CD4-positive, alpha-beta T cell treated with Interleukin-4 for 4 hours (primary cell): ENCODE measurements at regions not wholly inside any gene's neighbourhood (a gene's known extent, or its start where the extent isn't known, plus 50 kb on each side); places are given as distances from the start of the nearest gene placed in this dataset.

ENCODE experiments used
- DNase-seq: peaks from one replicate; pipeline ENCODE4 v3.0.0-alpha.2; 2020

DNA sequence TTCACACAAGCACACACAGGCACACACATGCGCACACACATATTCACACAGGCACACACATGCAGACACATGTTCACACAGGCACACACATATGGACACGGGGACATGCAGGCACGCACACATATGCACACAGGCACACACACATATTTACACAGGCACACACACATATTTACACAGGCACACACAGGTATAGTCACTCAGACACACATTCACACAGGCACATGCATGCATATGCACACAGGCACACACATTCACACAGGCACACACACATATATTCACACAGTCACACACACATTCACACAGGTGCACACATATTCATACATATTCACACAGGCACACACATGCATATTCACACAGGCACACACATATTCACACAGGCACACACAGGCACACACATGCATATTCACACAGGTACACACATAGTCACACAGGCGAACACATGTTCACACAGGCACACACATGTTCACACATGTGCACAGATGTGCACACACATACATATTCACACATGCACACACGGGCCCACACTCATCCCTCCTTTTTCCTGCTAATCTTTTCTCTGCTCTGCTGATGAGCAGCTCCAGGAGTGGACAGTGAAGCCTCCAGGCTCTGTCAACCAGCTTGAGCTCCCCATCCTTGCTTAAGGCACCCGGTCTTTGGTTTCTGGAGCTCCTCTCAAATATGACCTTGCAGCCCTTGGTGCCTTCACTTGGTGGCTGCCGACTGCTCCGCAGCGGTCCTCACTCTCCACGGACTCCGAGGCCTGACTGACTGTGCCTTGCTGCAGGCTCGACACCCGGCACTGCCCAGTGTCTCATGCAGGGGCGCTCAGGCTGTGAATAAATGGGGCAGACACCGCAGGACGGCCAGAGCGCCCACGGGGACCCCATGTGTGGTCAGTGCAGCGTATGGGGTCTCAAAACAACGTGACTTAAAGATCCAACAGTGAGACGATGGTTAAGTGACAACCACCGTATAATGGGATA lies 581.2 kb upstream of the MGMT start:
- DNase-seq: no peak

DNA sequence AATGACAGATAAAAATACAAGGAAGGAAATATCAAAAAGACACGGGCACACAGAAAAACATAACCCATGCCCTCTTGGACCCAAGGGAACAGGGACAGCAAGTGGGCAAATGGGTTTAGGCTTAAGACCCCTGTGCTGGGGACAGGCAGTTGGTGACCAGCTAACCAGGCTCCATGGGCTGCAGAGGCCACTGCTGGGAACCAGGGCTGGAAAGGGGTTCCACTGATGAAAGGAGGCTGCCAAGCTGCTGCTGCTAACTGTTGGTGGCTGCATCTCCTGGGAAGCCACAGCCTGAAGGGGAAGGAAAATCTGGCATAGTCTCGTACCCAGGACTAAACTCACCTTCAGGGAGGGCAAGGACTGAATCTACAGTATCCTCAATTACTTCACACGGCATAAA lies 579.2 kb upstream of the MGMT start:
- DNase-seq: no peak

GRCh38 chr10:128892005-128892404 lies 575.0 kb upstream of the MGMT start:
- no peak for DNase-seq

DNA sequence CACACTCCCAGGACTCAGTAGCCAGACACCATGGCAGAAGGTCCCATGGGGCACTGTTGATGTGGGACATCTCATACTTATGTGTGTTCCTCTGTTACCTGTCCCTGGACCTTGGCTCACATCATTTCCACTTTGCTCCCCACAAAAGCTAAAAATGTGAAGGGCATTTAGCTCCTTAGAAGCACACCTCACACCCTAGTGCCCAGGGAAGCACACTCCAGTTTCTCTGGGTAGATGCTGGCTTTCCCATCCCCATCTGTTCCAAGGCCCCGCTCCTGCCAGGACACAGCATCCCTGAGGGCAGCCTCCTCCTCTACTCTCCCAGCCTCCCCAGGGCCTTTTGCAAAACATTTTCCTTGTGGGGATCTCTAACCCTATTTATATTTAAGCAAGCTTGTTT lies 572.4 kb upstream of the MGMT start:
- no peak for DNase-seq

- no peak for DNase-seq
These were observed 571.6 kb upstream of the MGMT start for GRCh38 chr10:128895473-128895872.

DNA sequence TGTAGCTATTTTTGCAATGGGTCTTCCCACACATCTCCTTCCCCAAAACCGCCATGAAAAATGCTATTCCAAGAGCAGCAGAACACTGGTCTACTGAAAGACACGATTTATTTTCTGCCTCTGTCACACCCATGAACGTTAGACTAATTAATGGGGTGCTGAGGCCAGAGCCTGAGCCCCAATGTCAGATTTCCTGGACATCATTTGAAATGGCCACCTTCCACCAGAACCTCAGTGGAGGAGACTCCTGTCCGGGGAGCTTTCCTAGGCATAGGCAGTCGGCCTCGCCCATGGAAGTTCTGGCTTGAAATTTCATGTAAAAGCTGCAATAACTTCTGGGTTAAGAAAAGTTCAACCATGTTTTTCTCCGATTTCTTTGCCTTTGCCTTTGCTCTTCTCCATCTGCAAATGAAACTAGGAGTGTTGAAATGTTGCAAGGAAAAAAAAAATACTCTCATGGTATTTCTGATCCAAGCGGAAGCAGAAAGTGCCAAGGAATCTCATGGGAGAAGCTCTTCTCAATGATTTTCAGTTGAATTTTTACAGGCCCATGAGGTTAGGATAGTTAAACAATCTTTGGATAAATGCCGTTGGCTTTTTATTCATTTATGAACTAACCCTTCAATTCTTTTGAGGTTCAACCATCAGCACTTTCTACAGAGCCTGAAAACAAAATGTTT lies 570.8 kb upstream of the MGMT start:
- DNase-seq: no peak

- DNase-seq: no peak
These were observed 570.1 kb upstream of the MGMT start for GRCh38 chr10:128896963-128897362.

DNA sequence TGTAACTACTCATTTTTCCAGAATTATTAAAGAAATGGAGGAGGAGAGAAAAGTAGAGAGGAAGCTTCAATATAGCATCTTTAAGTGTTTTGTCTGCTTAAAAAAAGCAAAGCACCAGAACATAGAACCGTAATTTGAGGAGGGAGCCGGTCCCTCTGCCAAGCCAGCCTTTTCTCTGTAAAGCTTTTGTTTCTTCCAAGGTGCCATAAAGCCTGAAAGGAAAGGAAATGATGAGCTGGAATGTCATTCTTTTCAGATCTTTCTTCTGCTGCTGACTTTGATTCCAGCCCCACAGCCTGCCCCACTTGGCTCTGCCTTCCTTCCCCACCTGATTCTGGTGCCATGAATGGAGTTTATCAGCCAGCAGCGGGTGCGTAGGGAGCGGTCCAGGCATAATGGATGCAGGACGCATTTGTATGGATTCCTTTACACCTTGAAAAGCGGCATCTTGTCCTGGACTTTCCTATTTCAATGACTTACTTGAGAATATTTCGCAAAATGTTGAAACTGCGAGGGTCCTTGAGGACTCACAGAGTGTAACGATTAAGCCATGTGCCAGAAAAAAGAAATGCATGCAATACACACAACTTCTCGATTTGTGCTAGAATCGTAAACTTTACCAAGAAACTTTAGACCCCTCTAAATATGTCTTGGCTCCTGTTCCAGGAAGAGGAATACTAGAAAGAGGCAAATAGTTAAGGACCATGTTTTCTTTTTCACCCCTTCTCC lies 569.5 kb upstream of the MGMT start:
- DNase-seq: no peak

DNA sequence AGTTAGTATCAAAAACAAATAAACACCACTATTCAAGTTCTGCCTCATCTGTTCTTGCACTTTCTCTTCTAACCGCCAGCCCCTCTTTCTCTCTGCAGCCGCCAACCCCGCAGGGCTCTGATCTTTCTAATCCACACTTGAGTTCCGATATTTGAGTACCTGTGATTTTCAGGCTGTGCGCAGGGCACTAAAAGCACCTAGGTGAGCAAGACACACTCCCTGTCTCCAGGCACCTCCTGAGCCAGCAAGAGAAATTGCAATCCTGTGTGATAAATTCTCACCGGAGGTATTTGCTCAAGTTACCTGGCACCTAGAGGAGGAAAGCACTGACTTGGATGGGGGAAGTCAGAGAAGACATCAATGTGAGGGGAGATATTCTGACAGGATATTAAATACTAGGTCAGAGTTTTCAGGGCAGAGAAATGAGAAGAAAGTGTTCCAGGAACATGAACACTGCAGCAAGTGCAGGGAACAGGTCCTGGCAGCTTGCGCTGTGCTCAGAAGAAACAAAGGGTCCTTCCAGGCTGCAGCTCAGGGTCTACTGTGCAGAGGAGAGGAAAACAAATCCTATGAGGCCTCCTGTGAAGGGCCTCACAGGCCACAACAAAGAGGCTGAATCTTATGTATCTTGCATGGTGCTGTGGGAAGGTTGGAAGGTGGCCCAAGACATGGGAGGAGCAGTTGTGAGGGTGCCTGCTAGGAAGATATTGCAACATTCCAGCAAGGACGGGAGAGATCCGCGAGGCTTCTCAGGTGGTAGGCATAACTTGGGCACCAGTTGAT lies 568.7 kb upstream of the MGMT start:
- DNase-seq: no peak

- no peak for DNase-seq
These were observed 568.2 kb upstream of the MGMT start for GRCh38 chr10:128898916-128899195.

DNA sequence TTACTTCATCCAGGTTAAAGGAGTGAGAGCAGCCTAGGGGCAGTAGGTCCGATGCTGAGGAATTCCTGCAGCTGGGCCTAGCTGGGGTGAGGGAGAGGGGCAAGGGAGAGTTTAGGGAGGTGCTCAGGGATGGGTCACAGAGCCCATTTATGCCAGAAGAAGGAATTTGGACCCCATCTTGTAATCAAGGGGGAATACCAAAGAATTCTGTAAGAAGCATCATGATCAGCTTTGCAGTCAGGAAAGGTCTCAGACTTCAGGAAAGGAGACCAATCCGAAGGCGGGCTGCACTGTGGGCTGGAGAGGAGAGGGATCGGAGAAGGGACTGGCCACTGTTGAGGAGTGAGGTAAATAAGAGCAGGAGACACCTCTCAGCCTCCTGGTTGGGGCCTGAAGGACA lies 566.6 kb upstream of the MGMT start:
- DNase-seq: no peak

DNA sequence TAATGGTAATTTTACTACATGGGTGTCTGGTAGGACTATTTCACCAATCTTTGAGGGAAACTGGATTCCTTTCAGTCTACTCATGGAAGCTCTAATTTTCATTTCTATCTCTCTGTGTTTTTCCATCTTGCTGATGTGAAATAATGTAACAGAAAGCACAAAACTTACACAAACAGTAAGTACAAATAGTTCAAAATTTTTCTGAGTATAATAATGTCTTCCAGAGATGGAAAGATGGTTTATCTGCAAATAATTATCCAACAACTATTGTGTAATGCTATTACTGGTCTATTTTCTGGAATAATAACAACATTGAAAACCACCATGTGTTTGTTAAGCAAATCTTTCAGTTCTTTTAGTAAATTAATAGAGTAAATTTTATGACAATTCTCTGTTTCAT lies 565.8 kb upstream of the MGMT start:
- DNase-seq: no peak

GRCh38 chr10:128902031-128902710 lies 564.9 kb upstream of the MGMT start:
- no peak for DNase-seq

- no peak for DNase-seq
These were observed 559.7 kb upstream of the MGMT start for GRCh38 chr10:128907155-128907941.

GRCh38 chr10:128908099-128908498 lies 558.9 kb upstream of the MGMT start:
- no peak for DNase-seq

DNA sequence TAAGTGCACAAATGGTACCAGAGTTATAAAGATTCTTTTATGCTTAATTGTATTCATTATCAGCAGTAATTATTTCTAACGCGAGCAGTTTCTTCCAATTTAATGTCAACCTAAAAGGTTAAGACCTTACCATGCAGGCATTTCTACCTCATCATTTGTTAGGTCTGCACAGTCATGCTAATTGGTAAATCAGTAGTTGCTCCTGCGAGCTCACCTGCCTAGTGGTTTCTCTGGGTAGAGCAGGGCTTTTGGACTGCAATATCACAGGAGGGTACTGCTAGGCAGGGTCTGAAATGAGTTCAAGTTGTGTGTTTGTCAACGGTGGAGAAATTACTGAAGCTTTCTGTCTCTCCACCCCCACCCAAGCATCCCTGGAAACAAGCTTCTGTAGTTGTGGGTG lies 558.5 kb upstream of the MGMT start:
- DNase-seq: no peak

DNA sequence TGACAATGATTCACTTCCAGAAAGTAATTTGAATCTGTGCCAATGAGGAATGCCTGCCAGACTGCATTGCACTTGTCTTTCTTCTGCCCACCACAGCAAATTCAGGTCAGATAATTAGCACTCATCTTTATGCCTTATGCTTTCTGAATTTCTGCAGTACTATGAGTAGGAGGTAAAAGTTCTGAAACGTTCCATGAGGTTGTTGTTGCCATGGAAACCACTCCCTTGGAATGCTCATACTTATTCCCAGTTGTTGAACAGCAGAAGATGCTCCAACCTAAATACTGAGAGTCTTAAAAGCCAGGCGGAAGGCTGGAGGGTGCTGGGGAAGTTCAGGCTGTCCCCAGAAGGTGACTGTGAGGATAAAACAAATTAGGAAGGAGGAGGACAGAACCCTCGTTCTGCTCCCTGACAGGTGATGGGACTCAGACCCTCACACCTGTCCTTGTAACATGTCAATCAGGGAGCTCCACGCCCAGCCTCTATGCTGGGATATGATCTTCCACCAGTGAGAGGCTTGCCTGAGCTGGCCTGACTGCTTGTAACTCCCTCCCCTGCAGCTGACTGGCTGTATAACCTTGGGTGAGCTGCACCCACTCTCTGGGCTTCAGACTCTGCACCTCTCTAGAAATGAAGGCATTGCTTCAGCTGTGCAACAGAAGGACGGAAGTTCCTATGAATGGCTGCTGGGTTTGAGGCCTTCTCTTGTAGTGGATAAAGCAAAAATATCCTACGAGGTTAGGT lies 554.3 kb upstream of the MGMT start:
- no peak for DNase-seq

DNA sequence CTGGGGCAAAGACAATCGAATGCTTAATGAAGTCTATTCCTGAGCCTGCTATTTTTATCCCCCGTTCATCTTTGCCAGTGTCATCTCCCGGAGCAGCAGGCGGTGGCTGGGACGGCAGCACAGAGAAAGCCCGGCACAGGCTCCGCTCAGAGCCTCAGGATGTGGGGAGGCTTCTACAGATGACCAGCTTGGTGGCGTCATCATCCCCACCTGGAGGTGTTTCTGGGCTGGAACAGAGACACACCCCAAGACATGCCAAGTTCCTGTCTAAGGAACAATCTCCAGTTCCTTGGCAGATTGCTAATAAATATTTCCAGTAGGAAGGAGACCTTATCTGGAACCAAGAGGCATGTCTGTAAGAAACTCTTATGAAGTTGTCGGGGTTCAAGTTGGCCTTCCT lies 552.4 kb upstream of the MGMT start:
- DNase-seq: no peak

DNA sequence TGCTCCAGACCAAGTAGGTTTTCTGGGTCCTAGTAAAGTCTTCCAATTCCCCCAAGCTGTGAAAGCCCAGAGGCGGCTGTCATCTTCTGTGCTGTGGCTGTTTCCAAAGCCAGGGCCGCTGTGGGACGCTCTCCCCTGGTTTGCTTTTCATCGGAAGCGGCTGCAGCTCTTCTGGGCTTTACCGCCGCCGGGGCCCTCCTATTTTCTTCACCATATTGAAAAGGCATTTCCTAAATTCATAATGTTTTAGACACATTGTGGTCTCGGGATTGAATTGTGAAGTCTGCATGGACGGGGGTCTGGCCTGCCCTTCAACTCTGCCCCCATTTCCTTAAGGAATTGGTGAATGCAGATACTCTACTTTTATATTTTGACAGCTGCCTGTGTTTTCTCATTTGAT lies 551.4 kb upstream of the MGMT start:
- DNase-seq: no peak

DNA sequence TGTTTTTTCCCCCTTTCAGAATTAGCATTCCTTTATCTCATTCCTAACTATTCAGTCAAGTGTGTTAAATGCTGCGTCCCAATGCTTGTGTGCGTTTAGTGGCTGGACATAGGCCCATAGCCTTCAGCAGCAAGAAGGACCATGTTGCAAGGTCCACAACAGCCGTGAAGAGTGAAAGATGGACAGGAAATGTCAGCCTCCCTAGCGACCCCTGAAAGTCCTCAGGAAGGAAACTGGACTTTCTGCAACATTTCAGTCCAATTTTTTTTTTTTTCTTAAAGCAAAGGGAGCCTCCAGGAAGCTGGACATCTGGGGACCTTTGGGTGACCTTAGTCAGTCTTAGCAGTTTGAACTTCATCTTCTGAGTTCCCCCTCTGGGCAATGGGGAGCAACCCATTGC lies 550.7 kb upstream of the MGMT start:
- DNase-seq: no peak
